ENCODE measurements at regions not wholly inside any gene's neighbourhood (a gene's known extent, or its start where the extent isn't known, plus 50 kb on each side); places are given as distances from the start of the nearest gene placed in this dataset.

DNA sequence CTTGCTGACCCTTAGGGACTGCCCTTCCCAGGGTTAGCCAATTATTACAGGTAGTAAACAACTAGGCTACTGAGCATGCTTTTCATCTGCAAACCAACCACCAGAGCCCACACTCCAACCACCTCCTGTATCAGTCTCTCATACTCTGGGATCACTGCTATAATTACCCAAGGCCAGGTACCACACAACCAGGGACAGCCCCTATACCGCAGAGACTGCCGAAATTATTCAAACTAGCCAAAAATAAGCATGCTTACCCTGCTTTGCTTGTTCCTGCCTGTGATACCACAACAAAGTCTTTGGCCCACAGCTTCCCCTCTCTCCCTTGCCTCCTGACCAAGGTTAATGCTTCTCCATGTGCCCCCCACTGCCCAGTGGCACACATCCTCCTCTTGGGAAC is 197.6 kb upstream of the SRRM4 start:
- no peak overlapping the region for H3K27ac Mint-ChIP-seq

GRCh38 chr12:118790578-118790977 is 190.8 kb upstream of the SRRM4 start:
- Mint-ChIP-seq H3K4me3 (no peak overlapping the region), H3K36me3 (no peaks in the 10 kb centered on the region), H3K27me3 (ENCODE audit: low read depth) (no peaks in the 10 kb centered on the region), H3K9me3 (no peaks in the 10 kb centered on the region), H3K4me1 (no peaks in the 10 kb centered on the region), H3K27ac (no peak overlapping the region)
- DNase-seq (ENCODE audit: low spot score in 2 of 2, unreplicated experiment in 2 of 2), result no peak
- TF ChIP-seq, protein P1, sequence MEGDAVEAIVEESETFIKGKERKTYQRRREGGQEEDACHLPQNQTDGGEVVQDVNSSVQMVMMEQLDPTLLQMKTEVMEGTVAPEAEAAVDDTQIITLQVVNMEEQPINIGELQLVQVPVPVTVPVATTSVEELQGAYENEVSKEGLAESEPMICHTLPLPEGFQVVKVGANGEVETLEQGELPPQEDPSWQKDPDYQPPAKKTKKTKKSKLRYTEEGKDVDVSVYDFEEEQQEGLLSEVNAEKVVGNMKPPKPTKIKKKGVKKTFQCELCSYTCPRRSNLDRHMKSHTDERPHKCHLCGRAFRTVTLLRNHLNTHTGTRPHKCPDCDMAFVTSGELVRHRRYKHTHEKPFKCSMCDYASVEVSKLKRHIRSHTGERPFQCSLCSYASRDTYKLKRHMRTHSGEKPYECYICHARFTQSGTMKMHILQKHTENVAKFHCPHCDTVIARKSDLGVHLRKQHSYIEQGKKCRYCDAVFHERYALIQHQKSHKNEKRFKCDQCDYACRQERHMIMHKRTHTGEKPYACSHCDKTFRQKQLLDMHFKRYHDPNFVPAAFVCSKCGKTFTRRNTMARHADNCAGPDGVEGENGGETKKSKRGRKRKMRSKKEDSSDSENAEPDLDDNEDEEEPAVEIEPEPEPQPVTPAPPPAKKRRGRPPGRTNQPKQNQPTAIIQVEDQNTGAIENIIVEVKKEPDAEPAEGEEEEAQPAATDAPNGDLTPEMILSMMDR (IDR thresholded peaks at IDR 0.05; ENCODE audit: unreplicated experiment), result no peak

More for the DNA sequence above, 197.6 kb upstream of the SRRM4 start:
- TF ChIP-seq, protein P1 (IDR thresholded peaks at IDR 0.05; ENCODE audit: unreplicated experiment), result no peak
- Mint-ChIP-seq H3K36me3 (no peaks in the 10 kb centered on the region), H3K4me3 (no peak overlapping the region), H3K4me1 (no peaks in the 10 kb centered on the region), H3K9me3 (no peaks in the 10 kb centered on the region), H3K27me3 (ENCODE audit: low read depth) (peaks cover 4% of the 10 kb centered on the region)
- DNase-seq (ENCODE audit: low spot score in 2 of 2, unreplicated experiment in 2 of 2), result no peak

GRCh38 chr12:118813778-118814357 is 167.5 kb upstream of the SRRM4 start:
- TF ChIP-seq, protein P1 (IDR thresholded peaks at IDR 0.05; ENCODE audit: unreplicated experiment), result no peak
- Mint-ChIP-seq H3K27ac (no peak overlapping the region), H3K36me3 (no peaks in the 10 kb centered on the region), H3K27me3 (ENCODE audit: low read depth) (peaks cover 1% of the 10 kb centered on the region), H3K9me3 (peaks cover 8% of the 10 kb centered on the region), H3K4me1 (no peaks in the 10 kb centered on the region), H3K4me3 (no peak overlapping the region)
- DNase-seq (ENCODE audit: low spot score in 2 of 2, unreplicated experiment in 2 of 2), result no peak

- Mint-ChIP-seq H3K36me3 (no peaks in the 10 kb centered on the region), H3K27me3 (ENCODE audit: low read depth) (no peaks in the 10 kb centered on the region), H3K9me3 (no peaks in the 10 kb centered on the region), H3K4me3 (no peak overlapping the region), H3K4me1 (no peaks in the 10 kb centered on the region), H3K27ac (no peak overlapping the region)
- TF ChIP-seq, protein P1 (IDR thresholded peaks at IDR 0.05; ENCODE audit: unreplicated experiment), result no peak
- DNase-seq (ENCODE audit: low spot score in 2 of 2, unreplicated experiment in 2 of 2), result no peak
Measured at GRCh38 chr12:118816296-118816695, 165.0 kb upstream of the SRRM4 start.

- no peaks in the 10 kb centered on the region for H3K27me3 Mint-ChIP-seq (ENCODE audit: low read depth)
- H3K36me3 Mint-ChIP-seq, result no peaks in the 10 kb centered on the region
- TF ChIP-seq, protein P1 (IDR thresholded peaks at IDR 0.05; ENCODE audit: unreplicated experiment), result no peak
- H3K4me1 Mint-ChIP-seq, result no peaks in the 10 kb centered on the region
- no peak overlapping the region for H3K27ac Mint-ChIP-seq
- no peak overlapping the region for H3K4me3 Mint-ChIP-seq
- H3K9me3 Mint-ChIP-seq, result no peaks in the 10 kb centered on the region
- DNase-seq (ENCODE audit: low spot score in 2 of 2, unreplicated experiment in 2 of 2), result no peak
Measured at GRCh38 chr12:118821386-118821925, 159.9 kb upstream of the SRRM4 start.
